ENCODE measurements at regions not wholly inside any gene's neighbourhood (a gene's known extent, or its start where the extent isn't known, plus 50 kb on each side); places are given as distances from the start of the nearest gene placed in this dataset.
"Not testable (repeated sequence)": the region's sequence is repeated elsewhere in the genome, so short reads cannot be mapped to it uniquely, and the experiment has no call there.

GRCh38 chr6:137657351-137657911 is 163.2 kb upstream of the OLIG3 start:
- DNase-seq: no peak

DNA sequence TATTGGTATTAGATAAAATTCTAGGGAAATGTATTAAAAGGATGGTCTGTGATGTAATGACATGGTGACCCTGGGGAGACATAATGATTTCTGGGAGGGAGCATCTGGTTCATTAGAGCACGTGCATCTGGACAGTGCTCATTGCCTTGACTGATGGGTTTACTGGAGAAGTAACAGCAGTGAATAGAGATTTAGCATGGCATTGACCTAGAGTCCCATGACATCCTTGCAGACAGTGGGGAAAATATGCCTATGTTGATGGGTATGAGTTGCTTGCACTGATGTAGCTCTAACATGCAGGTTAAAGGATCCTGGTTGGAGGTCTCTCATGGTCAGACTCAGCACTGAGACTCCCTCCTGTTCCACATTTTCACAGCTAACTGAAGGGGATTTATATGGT is 164.1 kb upstream of the OLIG3 start:
- no peak for DNase-seq

- DNase-seq: no peak
These were observed 165.7 kb upstream of the OLIG3 start for GRCh38 chr6:137659871-137660270.

GRCh38 chr6:137660296-137660731 is 166.1 kb upstream of the OLIG3 start:
- DNase-seq: no peak

- DNase-seq: peak; percentile 31 to 51
These were observed 167.4 kb upstream of the OLIG3 start for GRCh38 chr6:137661601-137662000.

DNA sequence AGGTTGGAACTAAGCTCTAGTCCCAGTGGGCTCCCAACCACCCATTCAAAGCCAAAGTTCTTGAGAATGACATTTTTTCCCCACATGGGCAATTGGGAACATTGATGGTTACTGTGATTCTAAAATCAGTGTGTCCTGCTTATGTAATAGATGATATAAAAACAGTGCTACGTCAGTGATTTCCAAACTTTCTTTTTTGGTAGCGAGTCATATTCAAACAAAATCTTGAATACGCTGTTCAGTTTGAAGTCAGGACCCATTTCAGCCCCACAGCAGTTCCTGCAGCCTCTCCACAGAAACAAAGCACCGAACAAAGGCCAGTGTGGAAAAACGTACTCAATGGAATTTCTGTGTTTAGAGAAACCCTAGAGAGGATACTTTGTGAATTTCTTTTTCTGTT is 170.0 kb upstream of the OLIG3 start:
- DNase-seq: no peak

DNA sequence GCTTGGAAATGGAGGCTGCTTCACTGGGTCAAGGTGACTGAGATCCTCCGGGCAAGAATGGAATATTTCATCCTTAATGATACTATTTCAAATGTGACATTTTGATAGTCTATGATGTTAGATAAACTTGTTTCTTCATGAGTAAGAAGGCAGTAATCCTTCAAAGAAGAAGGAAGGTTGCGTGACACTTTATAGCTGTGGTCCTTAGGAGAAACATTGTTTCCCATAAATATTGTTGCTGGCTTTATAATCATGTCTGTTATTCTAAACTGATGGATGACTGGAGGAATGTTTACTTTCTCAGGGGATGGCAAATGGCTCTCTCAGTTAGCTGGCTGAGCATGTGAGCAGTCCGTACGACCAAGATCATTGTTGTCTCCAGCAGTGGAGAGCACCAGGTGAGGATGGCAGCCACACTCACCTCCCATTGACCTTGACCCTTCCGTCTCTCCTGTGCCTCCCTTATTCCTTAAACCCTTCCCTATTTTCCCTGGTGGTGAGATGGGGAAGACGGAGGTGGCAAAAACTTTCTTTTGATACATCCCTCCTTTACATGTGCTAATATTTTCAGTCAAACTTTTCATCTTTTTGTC is 171.2 kb upstream of the OLIG3 start:
- DNase-seq: no peak

DNA sequence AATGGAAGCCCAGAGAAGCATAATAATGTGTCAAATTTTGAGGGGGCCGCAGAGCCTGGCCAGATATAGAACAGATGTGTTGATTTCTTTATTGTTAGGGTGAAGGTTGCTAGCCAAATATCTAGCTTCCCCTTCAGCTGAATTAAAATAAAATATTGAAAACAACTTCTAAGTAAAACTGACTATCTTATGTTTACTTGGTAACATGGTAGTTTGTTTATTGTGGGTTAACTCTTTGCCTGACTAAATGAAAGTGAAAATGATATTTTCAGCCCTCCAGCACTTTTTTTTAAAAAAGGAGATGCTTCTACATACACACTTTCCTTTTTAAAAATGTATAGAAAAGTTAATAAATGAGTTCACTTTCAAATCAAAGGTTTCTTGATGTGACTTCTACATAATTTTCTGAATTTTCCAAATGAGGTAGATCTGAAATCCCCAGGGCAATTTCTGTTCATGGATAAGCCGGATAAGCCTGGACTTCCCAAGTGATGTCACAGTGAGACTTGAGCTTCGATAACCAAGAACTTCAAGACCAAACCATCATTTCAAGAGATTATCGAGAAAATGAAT is 172.1 kb upstream of the OLIG3 start:
- DNase-seq: no peak

- no peak for DNase-seq
These were observed 179.4 kb upstream of the OLIG3 start for GRCh38 chr6:137673603-137674002.

GRCh38 chr6:137676888-137677287 is 182.7 kb upstream of the OLIG3 start:
- no peak for DNase-seq

DNA sequence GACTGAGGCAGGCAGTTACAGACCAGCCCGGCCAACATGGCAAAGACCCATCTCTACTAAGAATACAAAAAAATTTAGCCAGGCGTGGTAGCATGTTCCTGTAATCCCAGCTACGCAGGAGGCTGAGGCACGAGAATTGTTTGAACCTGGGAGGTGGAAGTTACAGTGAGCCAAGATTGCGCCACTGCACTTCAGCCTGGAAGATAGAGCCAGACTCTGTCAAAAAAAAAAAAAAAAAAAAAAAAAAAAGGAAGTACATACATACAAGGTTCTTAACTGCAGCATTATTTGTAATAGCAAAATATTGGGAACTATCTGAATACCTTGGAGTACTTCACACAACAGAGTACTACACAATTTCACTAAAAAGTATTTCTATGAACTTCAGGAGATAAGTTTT is 183.5 kb upstream of the OLIG3 start:
- DNase-seq: peak; percentile 41 to 51

GRCh38 chr6:137678451-137678850 is 184.3 kb upstream of the OLIG3 start:
- DNase-seq: no peak

- no peak for DNase-seq
These were observed 186.2 kb upstream of the TNFAIP3 start for GRCh38 chr6:137680705-137681346.

- DNase-seq: no peak
These were observed 185.5 kb upstream of the TNFAIP3 start for GRCh38 chr6:137681445-137682009.

GRCh38 chr6:137682658-137683057 is 184.4 kb upstream of the TNFAIP3 start:
- not testable (repeated sequence) for DNase-seq

GRCh38 chr6:137683916-137684315 is 183.1 kb upstream of the TNFAIP3 start:
- no peak for DNase-seq

- no peak for DNase-seq
These were observed 181.2 kb upstream of the TNFAIP3 start for GRCh38 chr6:137685798-137686375.

- no peak for DNase-seq
These were observed 179.2 kb upstream of the TNFAIP3 start for GRCh38 chr6:137687818-137688217.

- DNase-seq: no peak
These were observed 178.7 kb upstream of the TNFAIP3 start for GRCh38 chr6:137688230-137688971.

GRCh38 chr6:137689377-137689776 is 177.7 kb upstream of the TNFAIP3 start:
- no peak for DNase-seq

DNA sequence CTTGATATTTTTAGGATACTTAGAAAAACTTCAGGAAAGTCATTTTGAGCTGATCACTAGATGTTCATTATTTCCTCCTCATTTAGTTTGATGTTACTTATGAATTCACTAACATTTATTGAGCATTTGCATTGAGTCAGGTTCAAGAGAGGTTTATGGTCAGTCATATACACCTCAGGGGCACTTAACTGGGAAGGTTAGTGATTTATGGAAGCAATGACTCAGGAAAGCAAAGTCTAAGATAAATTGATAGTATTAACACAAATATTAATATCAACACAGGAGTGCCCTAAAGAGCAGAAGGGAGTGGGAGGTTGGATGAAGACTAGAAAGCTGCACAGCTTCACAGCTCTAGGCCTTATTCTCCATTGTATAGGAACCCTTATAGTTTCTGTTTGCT is 177.0 kb upstream of the TNFAIP3 start:
- DNase-seq: no peak

GRCh38 chr6:137690721-137691120 is 176.3 kb upstream of the TNFAIP3 start:
- DNase-seq: no peak

GRCh38 chr6:137692308-137692707 is 174.8 kb upstream of the TNFAIP3 start:
- no peak for DNase-seq
